Fibroblast of the aortic adventitia (primary cell): ENCODE measurements at regions not wholly inside any gene's neighbourhood (a gene's known extent, or its start where the extent isn't known, plus 50 kb on each side); places are given as distances from the start of the nearest gene placed in this dataset.

Experiments used
- DNase-seq: peaks from one replicate; pipeline ENCODE4 v3.0.0-alpha.2; 2010; ENCODE audit warnings: low read depth
- H3K4me3 ChIP-seq: 2 replicates; pipeline ENCODE4 v1.5.1; 2011; ENCODE audit warnings: low read depth, mild to moderate bottlenecking, control low read depth, low read length, moderate library complexity
- CTCF ChIP-seq: IDR thresholded peaks from 2 replicates; pipeline ENCODE4 v1.5.1; 2011; ENCODE audit warnings: mild to moderate bottlenecking, low read length, control low read depth, inconsistent platforms; ENCODE audit not compliant: insufficient read depth

GRCh38 chr14:36047912-36048311, 128.6 kb downstream of the PTCSC3 start:
- no peak for DNase-seq
- H3K4me3 ChIP-seq: no peak overlapping the region
- no peak for TF ChIP-seq CTCF

GRCh38 chr14:36035675-36036074, 140.8 kb downstream of the PTCSC3 start:
- no peak for TF ChIP-seq CTCF

GRCh38 chr14:36028665-36029064, 147.9 kb downstream of the PTCSC3 start:
- no peak for DNase-seq
- TF ChIP-seq CTCF: no peak
- no peak overlapping the region for H3K4me3 ChIP-seq

More at GRCh38 chr14:36035675-36036074, 140.8 kb downstream of the PTCSC3 start:
- no peak overlapping the region for H3K4me3 ChIP-seq
- DNase-seq: no peak

GRCh38 chr14:36028218-36028617, 148.3 kb downstream of the PTCSC3 start:
- no peak for DNase-seq
- TF ChIP-seq CTCF: no peak
- no peak overlapping the region for H3K4me3 ChIP-seq

GRCh38 chr14:36027354-36027753, 149.2 kb downstream of the PTCSC3 start:
- DNase-seq: no peak
- no peak for TF ChIP-seq CTCF
- no peak overlapping the region for H3K4me3 ChIP-seq

- H3K4me3 ChIP-seq: no peak overlapping the region
- no peak for DNase-seq
- no peak for TF ChIP-seq CTCF
These were observed 153.6 kb downstream of the PTCSC3 start for GRCh38 chr14:36022765-36023410.
